ENCODE measurements at regions not wholly inside any gene's neighbourhood (a gene's known extent, or its start where the extent isn't known, plus 50 kb on each side); places are given as distances from the start of the nearest gene placed in this dataset.

- Mint-ChIP-seq H3K27me3 (ENCODE audit: insufficient read depth) (no peaks in the 10 kb centered on the region), H3K4me1 (peaks cover 24% of the 10 kb centered on the region), H3K27ac (no peak overlapping the region), H3K9me3 (peaks cover 6% of the 10 kb centered on the region), H3K4me3 (no peak overlapping the region), H3K36me3 (ENCODE audit: low read depth) (no peaks in the 10 kb centered on the region)
- TF ChIP-seq CTCF (conservative IDR thresholded peaks at IDR 0.05): no peak
- no peak for DNase-seq
- 86 to 88% methylated on average over 10 to 11 of the region's 11 CpGs for WGBS, 2 experiments (ENCODE audit: insufficient coverage in 1 of 2, insufficient read length in 1 of 2)
- no peak overlapping the region for H3K9ac ChIP-seq (ENCODE audit: extremely low read depth, low read length, poor library complexity, severe bottlenecking)
- H3K9me3 ChIP-seq (ENCODE audit: control insufficient read depth, low read length): no peaks in the 10 kb centered on the region
- H3K36me3 ChIP-seq (ENCODE audit: control insufficient read depth, insufficient read depth, low read length): no peaks in the 10 kb centered on the region
- H3K27me3 ChIP-seq (ENCODE audit: control insufficient read depth, insufficient read depth, low read length, poor library complexity, severe bottlenecking): no peaks in the 10 kb centered on the region
- peak overlapping the region; percentile 47 for H3K27ac ChIP-seq (ENCODE audit: low read depth, low read length)
- no peak overlapping the region for H3K4me3 ChIP-seq (ENCODE audit: low read length)
- H3K4me1 ChIP-seq (ENCODE audit: control insufficient read depth, insufficient read depth, low read length): peaks cover 2% of the 10 kb centered on the region
These were observed 137.6 kb downstream of the SKIDA1 start for GRCh38 chr10:21387868-21388267.

GRCh38 chr10:21385996-21386585 lies 139.4 kb downstream of the SKIDA1 start:
- Mint-ChIP-seq H3K36me3 (ENCODE audit: low read depth) (no peaks in the 10 kb centered on the region), H3K4me1 (peaks cover 24% of the 10 kb centered on the region), H3K9me3 (peaks cover 6% of the 10 kb centered on the region), H3K27ac (peak overlapping the region; percentile 69), H3K4me3 (no peak overlapping the region), H3K27me3 (ENCODE audit: insufficient read depth) (no peaks in the 10 kb centered on the region)
- Histone ChIP-seq H3K9ac (ENCODE audit: extremely low read depth, low read length, poor library complexity, severe bottlenecking) (no peak overlapping the region), H3K36me3 (ENCODE audit: control insufficient read depth, insufficient read depth, low read length) (no peaks in the 10 kb centered on the region), H3K4me1 (ENCODE audit: control insufficient read depth, insufficient read depth, low read length) (peaks cover 2% of the 10 kb centered on the region), H3K4me3 (ENCODE audit: low read length) (no peak overlapping the region), H3K27me3 (ENCODE audit: control insufficient read depth, insufficient read depth, low read length, poor library complexity, severe bottlenecking) (no peaks in the 10 kb centered on the region), H3K9me3 (ENCODE audit: control insufficient read depth, low read length) (no peaks in the 10 kb centered on the region), H3K27ac (ENCODE audit: low read depth, low read length) (no peak overlapping the region)
- peak; percentile 65 for TF ChIP-seq CTCF (conservative IDR thresholded peaks at IDR 0.05)
- no peak for DNase-seq
- 78 to 93% methylated on average over 3 to 5 of the region's 5 CpGs for WGBS, 2 experiments (ENCODE audit: insufficient coverage in 1 of 2, insufficient read length in 1 of 2)

GRCh38 chr10:21385536-21385935 lies 139.9 kb downstream of the SKIDA1 start:
- no peaks in the 10 kb centered on the region for H3K27me3 ChIP-seq (ENCODE audit: control insufficient read depth, insufficient read depth, low read length, poor library complexity, severe bottlenecking)
- Mint-ChIP-seq H3K36me3 (ENCODE audit: low read depth) (no peaks in the 10 kb centered on the region), H3K4me3 (no peak overlapping the region), H3K9me3 (peaks cover 6% of the 10 kb centered on the region), H3K4me1 (peaks cover 23% of the 10 kb centered on the region), H3K27ac (no peak overlapping the region), H3K27me3 (ENCODE audit: insufficient read depth) (no peaks in the 10 kb centered on the region)
- TF ChIP-seq CTCF (conservative IDR thresholded peaks at IDR 0.05): no peak
- no peaks in the 10 kb centered on the region for H3K36me3 ChIP-seq (ENCODE audit: control insufficient read depth, insufficient read depth, low read length)
- DNase-seq: no peak
- peaks cover 2% of the 10 kb centered on the region for H3K4me1 ChIP-seq (ENCODE audit: control insufficient read depth, insufficient read depth, low read length)
- no peak overlapping the region for H3K27ac ChIP-seq (ENCODE audit: low read depth, low read length)
- H3K4me3 ChIP-seq (ENCODE audit: low read length): no peak overlapping the region
- H3K9me3 ChIP-seq (ENCODE audit: control insufficient read depth, low read length): no peaks in the 10 kb centered on the region
- no peak overlapping the region for H3K9ac ChIP-seq (ENCODE audit: extremely low read depth, low read length, poor library complexity, severe bottlenecking)
- WGBS, 2 experiments (ENCODE audit: insufficient coverage in 1 of 2, insufficient read length in 1 of 2): 80 to 92% methylated on average over 1 of the region's 1 CpG

Measured in endodermal cell (in vitro differentiated cells).